Psoas muscle (tissue), 7 donors: ENCODE measurements at regions not wholly inside any gene's neighbourhood (a gene's known extent, or its start where the extent isn't known, plus 50 kb on each side); places are given as distances from the start of the nearest gene placed in this dataset.

Source experiments
- ATAC-seq, 4 donors: fragments of 200-7000 bp; cut with Tn5 transposase; one replicate each; pipeline ENCODE4 v1.9.1; 2020; ENCODE audit warnings: moderate library complexity in 3 of 4, mild to moderate bottlenecking in 2 of 4
- DNase-seq, 2 donors: peaks; one replicate each; pipeline ENCODE4 v3.0.0-alpha.2; 2020
- H3K27ac ChIP-seq: fragments of 200-600 bp; one replicate; pipeline ENCODE4 v1.8.0; 2022
- H3K27me3 ChIP-seq, 3 donors: fragments of 200-600 bp in 1 of 3; one replicate each; pipeline versions ENCODE4 v1.6.1 to v1.8.0; 2013 to 2022; ENCODE audit warnings: low read length in 2 of 3, mild to moderate bottlenecking in 2 of 3, moderate library complexity in 1 of 3; ENCODE audit not compliant: insufficient read depth in 3 of 3
- H3K36me3 ChIP-seq, 2 donors: fragments of 200-600 bp in 1 of 2; one replicate each; pipeline versions ENCODE4 v1.6.1 to v1.8.0; 2013 to 2022; ENCODE audit warnings: low read depth in 1 of 2, mild to moderate bottlenecking in 1 of 2, moderate library complexity in 1 of 2; ENCODE audit not compliant: insufficient read depth in 1 of 2
- H3K4me1 ChIP-seq: fragments of 200-600 bp; one replicate; pipeline ENCODE4 v1.8.0; 2022
- H3K4me3 ChIP-seq: fragments of 200-600 bp; one replicate; pipeline ENCODE4 v1.8.0; 2022; ENCODE audit warnings: mild to moderate bottlenecking
- H3K9me3 ChIP-seq: fragments of 200-600 bp; one replicate; pipeline ENCODE4 v1.8.0; 2022
- WGBS, 3 donors: extraction: QIAGEN DNeasy Blood & Tissue Kit; methylation state at CpG; one replicate each; pipeline versions ENCODE4 v1.1.6 to v1.1.7; 2013; 5-methylcytosine and 5-hydroxymethylcytosine counted together
- intact Hi-C, 2 donors: fragments of 100-400 bp; cut with DNase I; formaldehyde crosslinking; loops; one replicate each; pipeline versions ENCODE4 v1.11.0 to v1.14.2; 2022
- TF ChIP-seq, protein P1 (sequence below): fragments of 200-600 bp; IDR thresholded peaks from one replicate; pipeline ENCODE4 v1.8.0; 2022; ENCODE audit warnings: antibody characterized with exemption
- donor health status: healthy with polysubstance abuse.
- donor health status: DM: no; HTN: no; CAD: no; lungs with moderate emphysema.
- donor health status: Bipolar disorder and iron deficiency.
- donor health status: healthy.
- donor health status: DM: yes; HTN: yes; CAD: no.
- donor health status: DM: no; HTN: no; CAD: no.
- donor health status: DM: yes; HTN: yes; CAD: no.

DNA sequence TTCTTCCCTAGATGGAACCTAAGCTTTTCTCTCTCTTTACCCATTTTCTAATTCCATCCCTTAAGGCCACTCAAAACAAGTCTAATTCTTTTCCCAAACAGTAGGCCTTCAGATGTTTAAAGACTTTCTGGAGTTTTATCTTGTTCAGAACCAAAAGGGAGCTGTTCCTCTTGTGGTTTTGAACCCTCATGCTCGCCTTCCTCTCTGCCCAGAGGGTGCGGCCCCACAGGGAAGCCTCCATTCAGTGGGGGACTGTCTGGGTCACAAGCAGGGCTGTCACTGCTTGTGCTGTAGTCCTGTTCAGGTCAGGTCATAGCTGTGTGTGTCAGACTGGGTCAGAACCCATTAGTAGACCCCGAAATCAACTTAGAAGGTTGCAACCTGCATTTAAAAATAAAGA, 56.5 kb downstream of the TET3 start:
- Histone ChIP-seq H3K27ac (no peak overlapping the region), H3K36me3 (no peaks in the 10 kb centered on the region), H3K9me3 (no peaks in the 10 kb centered on the region), H3K4me3 (no peak overlapping the region), H3K27me3 (no peaks in the 10 kb centered on the region), H3K4me1 (peaks cover 18% of the 10 kb centered on the region)
- DNase-seq = no peak
- no peak for ATAC-seq
- intact Hi-C loops = no loop called here
- WGBS, 3 donors = 94 to 98% (median 97%) methylated on average over 3 of the region's 3 CpGs
- TF ChIP-seq, protein P1, sequence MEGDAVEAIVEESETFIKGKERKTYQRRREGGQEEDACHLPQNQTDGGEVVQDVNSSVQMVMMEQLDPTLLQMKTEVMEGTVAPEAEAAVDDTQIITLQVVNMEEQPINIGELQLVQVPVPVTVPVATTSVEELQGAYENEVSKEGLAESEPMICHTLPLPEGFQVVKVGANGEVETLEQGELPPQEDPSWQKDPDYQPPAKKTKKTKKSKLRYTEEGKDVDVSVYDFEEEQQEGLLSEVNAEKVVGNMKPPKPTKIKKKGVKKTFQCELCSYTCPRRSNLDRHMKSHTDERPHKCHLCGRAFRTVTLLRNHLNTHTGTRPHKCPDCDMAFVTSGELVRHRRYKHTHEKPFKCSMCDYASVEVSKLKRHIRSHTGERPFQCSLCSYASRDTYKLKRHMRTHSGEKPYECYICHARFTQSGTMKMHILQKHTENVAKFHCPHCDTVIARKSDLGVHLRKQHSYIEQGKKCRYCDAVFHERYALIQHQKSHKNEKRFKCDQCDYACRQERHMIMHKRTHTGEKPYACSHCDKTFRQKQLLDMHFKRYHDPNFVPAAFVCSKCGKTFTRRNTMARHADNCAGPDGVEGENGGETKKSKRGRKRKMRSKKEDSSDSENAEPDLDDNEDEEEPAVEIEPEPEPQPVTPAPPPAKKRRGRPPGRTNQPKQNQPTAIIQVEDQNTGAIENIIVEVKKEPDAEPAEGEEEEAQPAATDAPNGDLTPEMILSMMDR = no peak

DNA sequence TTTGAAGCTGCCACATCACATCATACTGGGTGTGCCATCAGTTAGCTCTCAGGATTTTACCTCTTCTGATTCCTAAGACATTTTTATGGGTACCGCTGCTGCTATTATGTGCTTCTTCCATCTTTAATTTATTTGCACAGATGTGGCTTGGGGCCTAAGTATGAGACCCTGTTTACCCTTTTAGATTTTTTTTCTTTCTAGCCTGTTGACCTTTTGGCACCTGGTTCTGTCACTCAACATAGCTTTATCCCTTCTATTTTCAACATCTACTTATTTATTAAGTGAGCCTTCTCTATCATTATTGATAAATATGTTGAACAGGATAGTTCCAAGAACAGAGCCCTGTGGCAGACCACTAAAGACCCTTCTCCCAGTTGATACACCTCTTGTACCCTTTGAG, 57.0 kb downstream of the TET3 start:
- intact Hi-C loops = no loop called here
- no peak overlapping the region for H3K27ac ChIP-seq
- H3K4me3 ChIP-seq = no peak overlapping the region
- H3K4me1 ChIP-seq = peaks cover 18% of the 10 kb centered on the region
- TF ChIP-seq, protein P1 = no peak
- no peaks in the 10 kb centered on the region for H3K27me3 ChIP-seq
- ATAC-seq (no peak), DNase-seq (no peak)
- 54 to 89% (median 71%) methylated on average over 1 of the region's 1 CpG for WGBS, 3 donors
- no peaks in the 10 kb centered on the region for H3K9me3 ChIP-seq
- H3K36me3 ChIP-seq = peaks cover 0 to 3% of the 10 kb centered on the region in 2 donors

DNA sequence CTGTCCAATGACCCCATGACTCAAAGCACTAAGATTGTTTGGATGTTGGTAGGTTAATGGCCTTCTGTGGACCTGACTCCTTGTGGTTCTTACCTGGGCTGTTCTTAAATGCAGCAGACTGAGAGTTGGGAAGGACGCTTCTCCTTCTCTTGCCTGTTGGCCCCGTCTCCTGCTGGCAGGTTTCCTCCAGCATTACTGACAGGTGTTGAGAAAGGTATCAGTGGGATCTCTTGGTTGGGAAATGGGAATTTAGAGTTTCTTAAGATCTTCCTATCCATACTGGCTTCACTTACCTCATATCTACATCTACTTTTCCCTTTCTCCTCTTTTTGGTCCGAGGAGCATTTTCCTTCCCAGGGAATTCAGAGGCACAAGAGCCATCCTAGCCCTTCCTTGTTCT, 57.9 kb downstream of the TET3 start:
- Histone ChIP-seq H3K27ac (no peak overlapping the region), H3K4me1 (peaks cover 11% of the 10 kb centered on the region), H3K9me3 (no peaks in the 10 kb centered on the region), H3K4me3 (no peak overlapping the region), H3K36me3 (peaks cover 0 to 3% of the 10 kb centered on the region in 2 donors), H3K27me3 (no peaks in the 10 kb centered on the region)
- ATAC-seq = no peak
- TF ChIP-seq, protein P1 = no peak
- intact Hi-C loops = no loop called here
- WGBS, 3 donors = 92 to 97% (median 93%) methylated on average over 3 of the region's 3 CpGs
- DNase-seq = no peak

DNA sequence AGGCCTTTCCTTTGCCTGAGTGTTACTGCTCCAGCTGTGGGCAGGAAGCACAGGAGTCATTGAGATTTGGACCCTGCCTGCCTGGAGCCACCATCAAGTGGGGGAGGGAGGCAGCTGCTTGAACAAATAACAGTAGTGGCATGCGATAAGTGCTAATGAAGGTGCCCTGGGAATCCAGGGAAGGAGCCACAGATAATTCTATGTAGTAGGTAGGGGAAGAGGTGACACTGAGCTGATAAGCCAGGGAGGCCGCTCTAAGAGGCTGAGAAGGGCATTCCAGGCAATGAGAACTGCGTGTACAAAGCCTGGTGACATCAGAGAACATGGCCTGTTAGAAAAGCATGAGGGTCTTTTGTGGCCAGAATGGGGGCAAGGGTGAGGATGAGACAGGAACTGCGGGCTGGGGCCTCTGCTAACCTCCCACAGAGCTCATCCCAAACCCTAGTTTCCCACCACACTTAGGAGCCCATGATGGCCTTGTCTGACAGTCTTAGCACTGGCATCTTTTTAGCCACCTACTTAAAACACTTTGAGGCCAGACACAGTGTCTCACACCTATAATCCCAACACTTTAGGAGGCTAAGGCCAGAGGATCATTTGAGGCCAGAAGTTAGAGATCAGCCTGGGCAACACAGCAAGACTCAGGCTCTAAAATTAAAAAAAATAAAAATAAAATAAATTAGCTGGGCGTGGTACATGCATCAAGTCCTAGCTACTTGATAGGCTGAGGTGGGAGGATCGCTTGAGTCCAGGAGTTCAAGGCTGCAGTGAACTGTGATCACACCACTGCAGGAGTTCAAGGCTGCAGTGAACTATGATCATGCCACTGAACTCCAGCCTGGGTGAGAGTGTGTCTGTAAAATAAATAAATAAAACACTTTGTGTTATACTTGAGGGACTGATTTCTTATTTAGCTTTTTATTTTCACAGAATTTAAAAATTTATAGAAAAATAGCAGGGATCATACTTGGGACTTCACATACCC, 58.9 kb downstream of the TET3 start:
- H3K9me3 ChIP-seq = no peaks in the 10 kb centered on the region
- H3K36me3 ChIP-seq = peaks cover 0 to 3% of the 10 kb centered on the region in 2 donors
- H3K27me3 ChIP-seq = no peaks in the 10 kb centered on the region
- TF ChIP-seq, protein P1 = no peak
- H3K4me3 ChIP-seq = no peak overlapping the region
- H3K27ac ChIP-seq = no peak overlapping the region
- ATAC-seq (no peak), DNase-seq (no peak)
- WGBS, 3 donors = 94 to 95% (median 94%) methylated on average over 6 of the region's 6 CpGs
- peaks cover 11% of the 10 kb centered on the region for H3K4me1 ChIP-seq
- intact Hi-C loops = no loop called here
